CMK (cell line): ENCODE measurements at regions not wholly inside any gene's neighbourhood (a gene's known extent, or its start where the extent isn't known, plus 50 kb on each side); places are given as distances from the start of the nearest gene placed in this dataset.
"Not testable (repeated sequence)": the region's sequence is repeated elsewhere in the genome, so short reads cannot be mapped to it uniquely, and the experiment has no call there.

ENCODE experiments used
- DNase-seq: peaks from one replicate; pipeline ENCODE4 v3.0.0-alpha.2; 2010; ENCODE audit warnings: low read depth

DNA sequence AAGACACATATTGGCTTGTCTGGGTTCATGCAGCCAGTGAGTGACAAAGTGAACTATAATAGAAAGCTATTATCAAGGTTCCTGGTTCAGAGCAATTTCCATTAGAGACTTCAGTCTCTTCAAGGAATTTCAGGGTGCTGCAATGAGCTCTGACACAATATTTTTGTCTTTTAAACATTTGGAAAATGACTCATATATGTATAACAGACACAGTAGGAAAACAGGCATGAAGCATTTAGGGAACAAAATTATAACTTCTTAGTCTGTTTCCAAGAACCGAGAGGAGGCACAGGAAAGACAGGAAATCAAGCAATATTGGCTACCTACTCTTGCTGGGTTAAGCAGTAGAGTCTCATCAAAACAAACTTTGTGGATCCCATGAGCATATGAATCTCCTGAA lies 170.4 kb downstream of the PTPRC start:
- DNase-seq: no peak

DNA sequence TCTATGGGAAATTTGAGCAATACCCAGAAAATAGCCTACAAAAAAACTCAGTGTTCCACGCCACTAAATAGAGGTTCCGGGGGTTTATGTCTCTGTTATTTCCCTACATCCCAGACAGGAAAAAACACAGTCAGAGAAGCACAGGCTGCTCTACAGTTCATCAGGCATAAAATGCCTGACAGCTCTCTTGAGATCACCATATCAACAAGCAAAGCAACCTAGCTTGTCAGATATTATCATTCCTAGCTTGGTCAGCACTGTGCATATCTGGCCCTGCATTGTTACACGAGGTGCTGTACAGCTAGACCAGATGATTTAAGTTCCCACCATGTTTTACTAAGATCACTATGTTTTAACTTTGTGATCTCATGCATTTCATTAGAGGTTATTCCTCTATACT lies 172.6 kb downstream of the PTPRC start:
- DNase-seq: no peak

GRCh38 chr1:198823626-198824025 lies 184.8 kb downstream of the PTPRC start:
- DNase-seq: no peak

- DNase-seq: no peak
Measured at GRCh38 chr1:198825254-198825653, 186.4 kb downstream of the PTPRC start.

- no peak for DNase-seq
Measured at GRCh38 chr1:198829356-198829755, 190.5 kb downstream of the PTPRC start.

DNA sequence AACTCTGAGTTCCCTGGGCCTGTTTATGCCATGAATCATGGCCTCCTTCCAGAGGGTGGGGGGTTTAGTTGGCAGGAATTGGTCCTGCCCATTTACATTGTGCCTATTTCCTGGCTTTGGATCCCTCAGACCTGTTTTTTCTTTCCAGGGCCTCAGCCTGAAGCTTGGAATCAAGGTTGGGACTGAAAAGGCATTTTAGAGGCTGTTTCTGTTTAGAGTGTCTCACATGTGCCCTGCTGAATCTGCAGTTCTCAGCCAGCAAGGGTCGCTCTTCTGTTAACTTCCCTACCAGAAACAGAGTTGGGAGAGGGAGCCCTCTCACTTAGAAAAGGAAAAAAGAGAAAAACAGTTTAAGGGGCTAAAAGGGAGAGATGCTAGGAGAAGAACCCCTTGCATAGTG lies 191.1 kb downstream of the PTPRC start:
- DNase-seq: no peak

- DNase-seq: no peak
Measured at GRCh38 chr1:198830412-198830811, 191.6 kb downstream of the PTPRC start.

GRCh38 chr1:198833706-198834503 lies 195.1 kb downstream of the PTPRC start:
- no peak for DNase-seq

GRCh38 chr1:198837278-198838021 lies 198.6 kb downstream of the PTPRC start:
- no peak for DNase-seq

- no peak for DNase-seq
Measured at GRCh38 chr1:198838022-198838342, 199.1 kb downstream of the PTPRC start.

DNA sequence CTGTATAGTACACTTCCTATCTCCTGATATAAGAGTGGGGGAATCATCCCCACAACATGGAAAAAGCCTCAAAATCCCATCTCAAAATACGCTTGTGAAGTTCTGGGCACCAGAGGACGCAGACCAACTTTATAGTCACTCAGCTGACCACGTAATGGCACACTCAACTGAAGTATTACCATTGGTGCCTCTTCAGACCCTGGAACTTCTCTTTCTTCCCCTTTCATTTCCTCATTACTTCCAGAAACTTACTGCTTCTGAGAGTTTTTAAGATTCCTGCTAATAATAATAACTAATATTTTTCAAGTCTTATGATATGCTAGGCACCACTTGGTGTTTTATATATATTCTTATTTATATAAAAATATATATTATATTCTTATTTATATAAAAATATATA lies 202.6 kb downstream of the PTPRC start:
- DNase-seq: no peak

- no peak for DNase-seq
Measured at GRCh38 chr1:198842686-198843085, 203.8 kb downstream of the PTPRC start.

DNA sequence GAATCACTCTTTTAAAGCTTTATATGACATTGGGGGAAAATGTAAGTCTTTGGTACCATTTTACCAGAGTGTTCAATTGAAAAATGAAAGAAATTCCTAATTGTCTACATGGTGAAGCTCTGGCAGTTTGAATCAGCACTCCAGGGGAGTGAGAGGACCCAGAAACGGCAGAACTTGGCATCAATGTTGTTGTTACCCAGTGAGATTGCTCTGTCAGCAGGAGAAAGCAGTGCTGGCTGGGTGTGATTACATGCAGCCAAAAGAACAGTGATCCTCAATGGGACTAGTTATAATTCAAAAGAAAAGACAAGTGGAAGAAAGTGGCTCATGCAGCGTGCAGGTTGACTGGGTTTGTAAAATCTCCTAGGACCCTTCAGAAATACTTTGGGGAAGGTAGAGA lies 206.4 kb downstream of the PTPRC start:
- DNase-seq: no peak

DNA sequence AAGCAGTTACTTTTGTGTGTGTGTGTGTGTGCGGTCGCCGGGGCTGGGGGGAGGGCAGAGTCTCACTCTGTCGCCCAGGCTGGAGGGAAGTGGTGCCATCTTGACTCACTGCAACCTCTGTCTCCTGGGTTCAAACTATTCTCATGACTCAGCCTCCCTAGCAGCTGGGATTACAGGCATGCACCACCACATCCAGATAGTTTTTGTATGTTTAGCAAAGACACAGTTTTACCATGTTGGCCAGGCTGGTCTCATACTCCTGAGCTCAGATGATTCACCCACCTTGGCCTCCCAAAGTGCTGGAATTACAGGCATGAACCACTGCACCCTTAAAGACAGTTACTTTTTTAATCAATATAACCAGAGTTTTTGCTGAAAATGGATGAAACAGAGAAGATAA lies 207.0 kb downstream of the PTPRC start:
- no peak for DNase-seq

DNA sequence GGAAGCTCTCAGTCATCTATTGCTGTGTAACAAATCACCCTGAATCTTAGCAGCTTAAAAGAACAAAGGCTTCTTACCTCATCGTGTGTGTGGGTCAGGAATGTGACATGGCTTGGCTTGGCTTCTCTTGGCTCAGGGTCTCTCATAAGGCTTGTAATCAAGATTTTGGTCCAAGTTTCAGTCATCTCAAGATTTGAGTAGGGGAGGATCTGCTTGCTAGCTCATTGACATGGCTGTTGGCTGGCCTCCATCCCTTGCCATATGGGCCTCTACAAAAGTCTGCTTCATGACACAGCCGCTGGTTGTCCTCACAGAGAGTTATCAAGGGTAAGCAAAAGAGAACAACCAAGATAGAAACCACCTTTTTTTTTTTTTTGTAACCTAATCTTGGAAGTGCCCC lies 207.7 kb downstream of the PTPRC start:
- DNase-seq: no peak

DNA sequence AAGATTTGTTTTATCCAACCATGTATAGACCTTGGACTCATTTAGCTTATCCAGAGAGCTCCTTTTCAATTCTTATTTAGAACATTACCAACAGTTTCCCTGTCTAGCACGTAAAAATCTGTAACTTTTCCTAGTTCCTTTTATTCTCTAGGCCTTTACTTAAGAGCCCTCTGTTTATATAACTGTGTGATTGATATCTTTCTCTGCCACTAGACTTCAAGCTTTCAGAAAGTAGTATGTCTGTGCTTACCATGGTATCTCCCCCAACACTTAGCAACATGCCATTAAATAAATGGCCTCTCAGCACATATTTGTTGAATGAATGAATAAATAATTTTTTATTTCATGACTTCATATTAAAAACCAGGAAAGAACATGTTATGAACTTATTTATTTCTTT lies 209.4 kb downstream of the PTPRC start:
- no peak for DNase-seq

DNA sequence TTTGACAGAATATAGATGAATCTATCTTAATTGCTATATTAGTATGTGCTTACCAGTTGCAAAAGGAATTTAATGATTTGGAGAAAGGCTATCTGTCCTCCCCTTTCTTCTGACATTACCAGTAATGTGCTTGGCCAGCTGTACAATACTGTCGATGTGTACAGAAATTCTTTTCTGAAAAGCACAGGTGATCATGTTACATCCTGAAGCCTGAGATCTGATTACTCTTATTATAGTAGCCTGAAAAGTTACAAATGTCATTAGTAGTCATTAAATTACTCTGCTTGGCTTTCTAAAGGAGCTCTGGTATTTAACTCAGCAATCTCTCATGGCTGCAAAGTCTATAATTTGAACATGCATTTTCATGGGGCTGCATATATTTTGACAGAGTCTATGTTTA lies 209.8 kb downstream of the PTPRC start:
- DNase-seq: no peak

DNA sequence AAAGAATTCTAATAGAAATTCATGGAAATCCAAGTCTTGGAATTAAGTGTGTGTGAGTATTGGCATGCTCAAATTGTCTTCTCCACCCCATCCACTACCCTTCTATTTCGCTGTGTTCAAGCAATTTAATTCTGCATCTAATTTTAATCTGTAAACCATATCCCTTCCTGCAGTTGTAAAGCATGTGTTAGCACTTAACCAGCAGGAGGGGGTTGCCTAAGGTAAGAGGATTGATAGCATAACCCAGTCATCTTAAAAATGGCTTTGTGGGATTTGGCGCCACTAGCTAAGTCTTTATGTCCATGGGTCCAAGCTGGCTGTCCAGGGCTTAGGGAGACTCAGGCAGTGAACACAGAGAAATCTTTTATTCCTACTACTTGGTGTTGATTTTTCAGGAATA lies 210.3 kb downstream of the PTPRC start:
- no peak for DNase-seq

- no peak for DNase-seq
Measured at GRCh38 chr1:198850196-198850595, 211.4 kb downstream of the PTPRC start.

- DNase-seq: not testable (repeated sequence)
Measured at GRCh38 chr1:198850966-198851365, 212.1 kb downstream of the PTPRC start.

GRCh38 chr1:198856601-198857000 lies 217.8 kb downstream of the PTPRC start:
- no peak for DNase-seq

DNA sequence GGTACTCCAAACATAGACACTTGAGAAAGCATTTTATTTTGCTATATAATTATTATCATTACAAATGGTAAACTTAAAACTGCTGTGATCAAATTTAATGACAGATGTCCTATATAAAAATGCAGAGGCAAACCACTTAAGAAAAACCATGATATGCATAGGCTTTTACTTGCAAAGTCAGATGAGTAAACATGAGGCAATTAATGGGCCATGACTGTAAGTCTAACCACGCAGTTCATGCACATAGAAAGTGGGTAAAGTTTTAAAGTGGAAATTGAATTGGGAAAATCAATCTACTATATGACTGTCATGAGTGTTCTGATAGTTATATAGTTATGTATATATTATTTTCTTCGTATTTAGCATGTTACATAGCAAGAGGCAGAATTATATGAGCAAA lies 219.2 kb downstream of the PTPRC start:
- DNase-seq: no peak

DNA sequence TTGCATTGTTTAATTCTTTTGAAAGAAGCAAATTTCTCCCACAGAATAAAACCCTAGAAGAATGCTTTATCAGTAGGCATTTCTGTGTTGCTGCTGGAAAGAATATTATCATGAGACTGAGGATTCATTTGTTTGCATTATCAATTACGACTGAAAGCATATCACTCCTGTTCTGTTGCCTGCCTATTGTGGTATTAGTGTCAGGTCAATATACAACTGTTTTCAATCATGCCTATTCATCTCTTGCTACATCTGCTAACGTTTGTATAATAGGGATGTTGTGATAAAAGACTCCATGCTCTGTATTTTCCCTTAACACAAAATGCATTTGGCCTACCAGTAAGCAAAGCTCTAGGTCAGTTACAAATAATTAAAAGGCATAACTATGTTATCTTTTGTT lies 221.5 kb downstream of the PTPRC start:
- DNase-seq: no peak

DNA sequence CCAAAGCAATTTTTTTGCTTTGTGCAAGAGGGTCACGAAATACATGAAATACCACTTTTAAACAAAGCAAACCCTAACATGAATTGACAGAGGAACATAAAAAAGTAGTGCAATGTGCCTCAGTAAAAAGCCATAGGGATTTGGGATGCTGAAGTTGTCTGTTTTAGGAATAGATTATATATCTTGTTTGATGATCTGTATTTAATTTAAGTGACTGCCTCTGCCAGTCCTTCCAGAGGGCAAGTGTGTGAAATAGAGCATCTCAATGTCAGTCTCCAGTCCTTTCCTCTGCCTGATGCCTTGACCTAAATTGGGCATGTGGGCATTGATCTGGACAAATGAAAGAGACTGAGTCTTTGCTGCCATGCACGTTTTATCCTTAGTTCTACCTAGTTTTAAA lies 222.8 kb downstream of the PTPRC start:
- no peak for DNase-seq
